ENCODE measurements at regions not wholly inside any gene's neighbourhood (a gene's known extent, or its start where the extent isn't known, plus 50 kb on each side); places are given as distances from the start of the nearest gene placed in this dataset.
"Not testable (repeated sequence)": the region's sequence is repeated elsewhere in the genome, so short reads cannot be mapped to it uniquely, and the experiment has no call there.

DNA sequence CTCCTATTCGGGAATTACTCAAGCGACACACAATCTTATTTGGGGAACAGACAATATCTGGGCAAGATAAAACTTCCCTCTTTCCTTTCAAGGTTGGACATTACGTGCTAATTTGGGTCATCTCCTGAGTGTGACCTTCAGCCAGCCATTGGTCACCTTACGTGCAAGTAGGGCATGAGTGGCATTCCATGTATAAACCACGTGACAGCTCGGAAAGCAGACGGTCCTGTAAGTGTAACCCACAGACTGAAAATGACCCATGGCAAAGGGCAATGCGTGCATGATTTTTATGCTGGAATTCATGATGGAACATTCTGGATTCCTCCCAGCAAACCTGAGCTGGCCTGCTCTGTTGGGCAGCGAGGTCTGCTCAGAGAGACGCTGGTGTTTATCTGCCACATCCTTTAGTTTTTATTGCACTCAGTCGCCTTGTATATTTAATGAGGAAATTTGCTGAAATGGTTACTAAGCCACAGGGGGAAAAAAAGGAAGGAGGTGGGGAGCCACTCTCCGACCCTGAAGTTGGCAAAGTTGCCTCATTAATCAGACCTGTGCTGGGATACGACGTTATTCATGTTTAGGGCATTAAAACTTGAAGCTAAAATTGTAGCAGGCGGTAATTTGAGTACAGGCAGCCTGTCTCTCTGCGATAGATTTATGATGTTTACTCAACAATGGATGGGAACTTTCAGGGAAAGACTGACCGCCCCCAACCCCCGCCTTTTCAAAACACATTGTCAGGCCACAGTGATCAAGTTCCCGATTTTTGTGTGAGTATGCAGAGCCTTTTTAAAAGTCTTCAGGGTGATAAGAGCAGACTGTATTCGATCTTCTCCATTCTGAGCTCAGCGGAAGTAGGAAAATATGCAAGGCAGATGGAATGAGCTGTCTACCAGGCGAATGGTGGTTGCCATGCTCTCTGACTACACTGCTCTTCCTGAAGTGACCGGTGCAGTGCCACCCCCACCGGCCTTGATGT, 295.3 kb downstream of the BCL2L11 start:
- not testable (repeated sequence) for H3K79me2 ChIP-seq (ENCODE audit: insufficient read depth, low read length); H3K9ac ChIP-seq (ENCODE audit: low read depth, low read length, poor library complexity, severe bottlenecking)

DNA sequence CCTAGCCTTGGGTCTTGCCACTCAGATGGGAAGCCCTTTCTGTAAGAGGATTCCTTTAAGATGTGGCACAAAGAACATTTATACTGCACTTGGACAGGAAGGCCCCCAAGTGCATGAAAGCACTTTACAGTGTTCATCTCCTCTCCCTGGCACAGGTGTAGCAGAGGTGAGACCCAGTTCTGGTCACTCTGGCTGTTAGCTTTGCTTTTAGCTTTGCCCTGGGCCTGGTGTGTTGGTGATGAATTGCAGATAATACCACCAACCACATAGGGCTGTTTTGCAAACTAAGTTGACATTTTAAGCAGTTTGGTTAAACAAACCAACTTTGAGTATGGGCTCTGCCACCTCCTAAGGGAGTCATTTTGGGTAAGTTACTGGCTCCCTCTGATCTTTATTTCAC, 296.3 kb downstream of the BCL2L11 start:
- not testable (repeated sequence) for H3K4me2 ChIP-seq (ENCODE audit: low read depth, low read length, poor library complexity, severe bottlenecking); H3K9me2 ChIP-seq (replicated peaks; ENCODE audit: low read depth, low read length); H3K4me1 ChIP-seq (ENCODE audit: insufficient read depth, low read length, poor library complexity, severe bottlenecking); H3K79me2 ChIP-seq (ENCODE audit: insufficient read depth, low read length); H2AFZ ChIP-seq (ENCODE audit: low read length); H3K27me3 ChIP-seq (ENCODE audit: insufficient read depth, low read length, poor library complexity, severe bottlenecking); H3K4me3 ChIP-seq (ENCODE audit: low read length, poor library complexity, severe bottlenecking); H3F3A ChIP-seq (ENCODE audit: low read depth); H3K9me3 ChIP-seq (ENCODE audit: insufficient read depth, low read depth, low read length); H4K20me1 ChIP-seq (ENCODE audit: insufficient read depth, low read length, poor library complexity, severe bottlenecking); H3K36me3 ChIP-seq (ENCODE audit: insufficient read depth, low read length); H3K9ac ChIP-seq (ENCODE audit: low read depth, low read length, poor library complexity, severe bottlenecking)

More for the DNA sequence above, 295.3 kb downstream of the BCL2L11 start:
- H3F3A ChIP-seq (ENCODE audit: low read depth); H3K9me2 ChIP-seq (replicated peaks; ENCODE audit: low read depth, low read length); H4K20me1 ChIP-seq (ENCODE audit: insufficient read depth, low read length, poor library complexity, severe bottlenecking); H3K4me3 ChIP-seq (ENCODE audit: low read length, poor library complexity, severe bottlenecking); H2AFZ ChIP-seq (ENCODE audit: low read length); H3K4me2 ChIP-seq (ENCODE audit: low read depth, low read length, poor library complexity, severe bottlenecking); H3K27me3 ChIP-seq (ENCODE audit: insufficient read depth, low read length, poor library complexity, severe bottlenecking); H3K4me1 ChIP-seq (ENCODE audit: insufficient read depth, low read length, poor library complexity, severe bottlenecking); H3K9me3 ChIP-seq (ENCODE audit: insufficient read depth, low read depth, low read length); H3K36me3 ChIP-seq (ENCODE audit: insufficient read depth, low read length): not testable (repeated sequence)

DNA sequence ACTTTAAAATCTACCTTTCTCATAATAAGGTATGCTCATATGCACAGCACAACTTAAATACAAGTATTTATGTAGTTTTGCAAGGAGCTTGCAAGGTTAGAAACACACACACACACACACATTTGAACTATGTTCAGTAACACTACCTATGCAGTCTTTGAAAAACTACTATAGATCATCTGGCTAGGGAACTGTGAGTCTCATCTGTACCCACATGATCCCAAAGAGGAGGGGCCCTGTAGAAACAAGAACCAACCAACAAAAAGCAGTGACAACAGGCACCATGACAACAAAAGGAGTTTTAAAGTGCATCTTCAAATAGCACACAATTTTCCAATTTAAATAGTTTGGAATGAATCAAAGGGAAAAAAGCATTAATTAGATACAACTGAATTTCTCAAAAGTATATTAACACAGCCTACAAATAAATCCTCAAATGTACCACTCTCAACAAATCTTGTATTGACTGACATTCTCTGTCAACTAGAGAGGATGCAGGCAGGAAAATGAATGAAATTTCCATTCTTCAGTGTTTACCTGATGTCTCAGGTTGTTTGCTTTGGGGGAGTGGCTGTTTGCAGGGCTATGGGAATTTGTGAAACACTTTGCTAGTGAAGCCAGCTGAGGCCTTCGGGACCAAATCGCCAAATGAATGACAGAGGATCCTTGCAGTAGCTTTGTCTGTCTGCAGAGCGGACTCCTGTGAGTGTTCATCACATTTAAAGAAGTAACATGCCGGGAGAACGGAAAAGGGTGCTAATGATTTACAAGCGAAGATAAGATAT, 297.6 kb downstream of the BCL2L11 start:
- not testable (repeated sequence) for H3K4me3 ChIP-seq (ENCODE audit: low read length, poor library complexity, severe bottlenecking); H3K36me3 ChIP-seq (ENCODE audit: insufficient read depth, low read length); H3K27me3 ChIP-seq (ENCODE audit: insufficient read depth, low read length, poor library complexity, severe bottlenecking); H3F3A ChIP-seq (ENCODE audit: low read depth); H3K9ac ChIP-seq (ENCODE audit: low read depth, low read length, poor library complexity, severe bottlenecking); H3K9me3 ChIP-seq (ENCODE audit: insufficient read depth, low read depth, low read length); H3K4me2 ChIP-seq (ENCODE audit: low read depth, low read length, poor library complexity, severe bottlenecking); H2AFZ ChIP-seq (ENCODE audit: low read length); H3K79me2 ChIP-seq (ENCODE audit: insufficient read depth, low read length); H3K4me1 ChIP-seq (ENCODE audit: insufficient read depth, low read length, poor library complexity, severe bottlenecking); H4K20me1 ChIP-seq (ENCODE audit: insufficient read depth, low read length, poor library complexity, severe bottlenecking); H3K9me2 ChIP-seq (replicated peaks; ENCODE audit: low read depth, low read length)

DNA sequence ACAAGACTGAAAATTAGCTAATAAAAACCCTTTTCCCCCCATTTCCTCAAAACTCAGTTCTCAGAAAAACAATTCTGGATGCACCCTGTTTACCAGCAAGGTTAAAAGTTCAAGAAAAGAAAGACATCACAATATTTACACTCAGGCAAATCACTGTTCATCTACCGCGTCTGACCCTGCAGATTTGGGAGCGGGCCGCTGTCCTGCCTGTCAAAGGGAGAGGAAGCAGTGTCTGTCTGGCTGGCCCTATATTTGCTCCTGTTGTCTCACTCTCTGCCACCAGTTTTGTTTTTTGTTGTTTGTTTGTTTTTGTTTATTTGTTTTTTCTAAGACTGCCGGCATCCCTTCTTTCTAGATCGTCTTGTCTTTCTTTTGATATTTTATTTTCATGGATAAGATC, 299.4 kb downstream of the BCL2L11 start:
- H3K4me3 ChIP-seq (ENCODE audit: low read length, poor library complexity, severe bottlenecking); H3K9me2 ChIP-seq (replicated peaks; ENCODE audit: low read depth, low read length); H2AFZ ChIP-seq (ENCODE audit: low read length); H3K9me3 ChIP-seq (ENCODE audit: insufficient read depth, low read depth, low read length); H3K9ac ChIP-seq (ENCODE audit: low read depth, low read length, poor library complexity, severe bottlenecking); H3K36me3 ChIP-seq (ENCODE audit: insufficient read depth, low read length); H3F3A ChIP-seq (ENCODE audit: low read depth); H3K27me3 ChIP-seq (ENCODE audit: insufficient read depth, low read length, poor library complexity, severe bottlenecking); H3K4me2 ChIP-seq (ENCODE audit: low read depth, low read length, poor library complexity, severe bottlenecking); H3K79me2 ChIP-seq (ENCODE audit: insufficient read depth, low read length); H4K20me1 ChIP-seq (ENCODE audit: insufficient read depth, low read length, poor library complexity, severe bottlenecking); H3K4me1 ChIP-seq (ENCODE audit: insufficient read depth, low read length, poor library complexity, severe bottlenecking): not testable (repeated sequence)

DNA sequence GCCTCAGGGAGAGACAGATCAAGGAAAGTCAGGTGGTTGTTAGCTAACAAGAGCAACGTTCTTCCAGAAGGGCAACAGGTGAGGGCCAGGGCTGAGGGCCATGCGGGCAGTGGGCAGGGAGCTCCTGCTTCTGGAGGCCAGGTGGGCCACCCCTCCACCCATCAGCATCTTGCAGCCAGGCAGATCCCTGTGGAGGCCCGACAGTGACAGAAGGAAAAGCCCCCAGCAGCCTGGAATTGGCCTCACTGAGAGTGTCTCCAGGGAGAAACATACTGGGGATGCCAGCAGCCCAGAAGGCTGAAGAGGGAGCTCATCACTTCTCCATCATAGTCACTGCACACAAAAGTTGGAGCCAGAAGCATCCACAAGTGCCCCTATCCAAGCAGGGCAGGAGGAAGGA, 300.1 kb downstream of the BCL2L11 start:
- H3K9me3 ChIP-seq (ENCODE audit: insufficient read depth, low read depth, low read length); H2AFZ ChIP-seq (ENCODE audit: low read length); H3K36me3 ChIP-seq (ENCODE audit: insufficient read depth, low read length); H3K4me1 ChIP-seq (ENCODE audit: insufficient read depth, low read length, poor library complexity, severe bottlenecking); H4K20me1 ChIP-seq (ENCODE audit: insufficient read depth, low read length, poor library complexity, severe bottlenecking); H3K4me2 ChIP-seq (ENCODE audit: low read depth, low read length, poor library complexity, severe bottlenecking); H3K9me2 ChIP-seq (replicated peaks; ENCODE audit: low read depth, low read length); H3K79me2 ChIP-seq (ENCODE audit: insufficient read depth, low read length); H3K4me3 ChIP-seq (ENCODE audit: low read length, poor library complexity, severe bottlenecking); H3K9ac ChIP-seq (ENCODE audit: low read depth, low read length, poor library complexity, severe bottlenecking); H3F3A ChIP-seq (ENCODE audit: low read depth); H3K27me3 ChIP-seq (ENCODE audit: insufficient read depth, low read length, poor library complexity, severe bottlenecking): not testable (repeated sequence)

DNA sequence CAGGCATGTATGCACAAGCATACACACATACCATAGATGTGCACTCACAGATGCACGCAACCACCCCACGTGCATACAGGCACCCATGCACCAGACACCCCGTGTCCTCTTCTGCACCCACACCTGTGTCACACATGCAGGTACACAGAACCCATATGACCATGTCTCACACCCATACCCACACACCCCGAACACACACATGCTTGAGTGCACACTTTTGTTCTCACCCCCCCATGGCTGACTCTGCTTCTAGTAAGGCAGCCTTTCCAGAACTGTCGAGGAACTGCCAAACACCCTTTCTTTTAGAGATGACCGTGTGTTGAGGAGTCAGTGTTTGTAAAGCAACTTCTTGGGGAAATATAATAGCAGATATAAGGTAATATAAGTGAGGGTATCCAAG, 301.2 kb downstream of the BCL2L11 start:
- not testable (repeated sequence) for H2AFZ ChIP-seq (ENCODE audit: low read length); H4K20me1 ChIP-seq (ENCODE audit: insufficient read depth, low read length, poor library complexity, severe bottlenecking); H3K79me2 ChIP-seq (ENCODE audit: insufficient read depth, low read length); H3K9me2 ChIP-seq (replicated peaks; ENCODE audit: low read depth, low read length); H3K27me3 ChIP-seq (ENCODE audit: insufficient read depth, low read length, poor library complexity, severe bottlenecking); H3K9me3 ChIP-seq (ENCODE audit: insufficient read depth, low read depth, low read length); H3K4me3 ChIP-seq (ENCODE audit: low read length, poor library complexity, severe bottlenecking); H3K4me2 ChIP-seq (ENCODE audit: low read depth, low read length, poor library complexity, severe bottlenecking); H3K4me1 ChIP-seq (ENCODE audit: insufficient read depth, low read length, poor library complexity, severe bottlenecking); H3K9ac ChIP-seq (ENCODE audit: low read depth, low read length, poor library complexity, severe bottlenecking); H3K36me3 ChIP-seq (ENCODE audit: insufficient read depth, low read length); H3F3A ChIP-seq (ENCODE audit: low read depth)

DNA sequence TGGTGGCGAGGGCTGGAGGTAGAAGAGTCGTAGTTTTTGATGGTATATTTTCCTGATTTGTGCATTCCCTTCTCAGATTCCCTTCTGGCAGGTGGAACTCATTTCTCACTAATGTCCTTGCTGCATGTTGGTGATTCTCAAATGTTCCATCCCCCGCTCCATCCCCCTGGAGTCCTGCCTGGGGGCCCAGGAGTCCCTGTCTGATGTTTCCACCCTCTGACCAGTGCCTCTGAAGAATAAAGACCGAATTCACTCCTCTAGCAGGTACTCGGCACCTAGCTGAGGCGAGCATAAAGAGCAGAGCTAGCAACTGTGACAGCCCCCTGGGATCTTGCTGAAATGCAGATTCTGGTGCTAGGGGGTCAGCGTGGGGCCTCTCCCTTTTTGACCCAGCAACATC, 301.8 kb downstream of the BCL2L11 start:
- H3F3A ChIP-seq (ENCODE audit: low read depth); H2AFZ ChIP-seq (ENCODE audit: low read length); H3K9ac ChIP-seq (ENCODE audit: low read depth, low read length, poor library complexity, severe bottlenecking); H3K36me3 ChIP-seq (ENCODE audit: insufficient read depth, low read length); H3K79me2 ChIP-seq (ENCODE audit: insufficient read depth, low read length); H4K20me1 ChIP-seq (ENCODE audit: insufficient read depth, low read length, poor library complexity, severe bottlenecking); H3K4me3 ChIP-seq (ENCODE audit: low read length, poor library complexity, severe bottlenecking); H3K9me3 ChIP-seq (ENCODE audit: insufficient read depth, low read depth, low read length); H3K4me1 ChIP-seq (ENCODE audit: insufficient read depth, low read length, poor library complexity, severe bottlenecking); H3K9me2 ChIP-seq (replicated peaks; ENCODE audit: low read depth, low read length); H3K27me3 ChIP-seq (ENCODE audit: insufficient read depth, low read length, poor library complexity, severe bottlenecking); H3K4me2 ChIP-seq (ENCODE audit: low read depth, low read length, poor library complexity, severe bottlenecking): not testable (repeated sequence)
